Activated CD8-positive, alpha-beta T cell treated with anti-CD3 and anti-CD28 coated beads for 36 hours (primary cell): ENCODE measurements at regions not wholly inside any gene's neighbourhood (a gene's known extent, or its start where the extent isn't known, plus 50 kb on each side); places are given as distances from the start of the nearest gene placed in this dataset.
"Not testable (repeated sequence)": the region's sequence is repeated elsewhere in the genome, so short reads cannot be mapped to it uniquely, and the experiment has no call there.

Source experiments
- ATAC-seq: fragments of 200-7000 bp; cut with Tn5 transposase; one replicate; pipeline ENCODE4 v1.10.0; 2021; ENCODE audit warnings: mild to moderate bottlenecking, moderate library complexity
- CTCF ChIA-PET: fragments of 350-600 bp; sonication (Branson Sonifier 250); formaldehyde crosslinking; loops from one replicate; lab custom pipeline; 2021; ENCODE audit warnings: antibody characterized with exemption; lab: Charles Lee
- POLR2A ChIA-PET: fragments of 350-600 bp; sonication (Branson Sonifier 250); formaldehyde crosslinking; loops from one replicate; lab custom pipeline; 2021; ENCODE audit warnings: antibody characterized with exemption; lab: Charles Lee
- DNase-seq: peaks from one replicate; pipeline ENCODE4 v3.0.0-alpha.2; 2020
- H3K27ac Mint-ChIP-seq: one replicate; pipeline ENCODE4 v1.8.0; 2021; ENCODE audit warnings: mild to moderate bottlenecking, mixed read lengths
- H3K27me3 Mint-ChIP-seq: one replicate; pipeline ENCODE4 v1.8.0; 2021; ENCODE audit warnings: mixed read lengths
- H3K36me3 Mint-ChIP-seq: one replicate; pipeline ENCODE4 v1.8.0; 2021; ENCODE audit warnings: low read depth, mixed read lengths
- H3K4me1 Mint-ChIP-seq: one replicate; pipeline ENCODE4 v1.8.0; 2021; ENCODE audit warnings: low read depth, mixed read lengths
- H3K4me3 Mint-ChIP-seq: one replicate; pipeline ENCODE4 v1.8.0; 2021; ENCODE audit warnings: mild to moderate bottlenecking, moderate library complexity, mixed read lengths
- H3K9me3 Mint-ChIP-seq: one replicate; pipeline ENCODE4 v1.8.0; 2021; ENCODE audit warnings: mixed read lengths
- intact Hi-C: fragments of 100-400 bp; cut with micrococcal nuclease; formaldehyde crosslinking; loops from one replicate; pipeline ENCODE4 v1.10.0; 2022
- TF ChIP-seq, protein P1 (sequence below): fragments of 200-600 bp; IDR thresholded peaks from one replicate; pipeline ENCODE4 v1.8.0; 2022; ENCODE audit warnings: antibody characterized with exemption, mild to moderate bottlenecking

DNA sequence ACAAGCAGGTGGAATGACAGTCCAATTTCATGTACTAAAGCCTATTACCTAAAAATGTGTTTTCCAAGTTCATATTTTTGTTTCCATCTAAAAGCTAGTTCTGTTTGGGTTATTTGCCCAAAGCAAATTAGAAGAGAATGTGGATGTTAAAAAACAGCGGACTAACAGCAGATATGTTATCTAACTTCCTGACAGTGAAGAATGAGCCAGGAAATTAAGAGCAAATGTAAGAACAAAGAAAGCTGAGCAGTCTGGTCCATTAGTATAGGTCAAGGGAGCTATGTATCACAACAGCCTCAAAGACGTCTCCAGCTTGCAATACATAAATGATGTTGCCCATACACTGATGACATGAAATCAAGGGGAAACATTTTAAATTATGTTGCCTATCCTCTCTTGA, 145.5 kb upstream of the PLD5 start:
- H3K36me3 Mint-ChIP-seq = no peaks in the 10 kb centered on the region
- intact Hi-C loops = no loop called here
- no peaks in the 10 kb centered on the region for H3K4me1 Mint-ChIP-seq
- ChIA-PET POLR2A (no interaction called here), CTCF (no interaction called here)
- H3K9me3 Mint-ChIP-seq = peaks cover 1% of the 10 kb centered on the region
- TF ChIP-seq, protein P1, sequence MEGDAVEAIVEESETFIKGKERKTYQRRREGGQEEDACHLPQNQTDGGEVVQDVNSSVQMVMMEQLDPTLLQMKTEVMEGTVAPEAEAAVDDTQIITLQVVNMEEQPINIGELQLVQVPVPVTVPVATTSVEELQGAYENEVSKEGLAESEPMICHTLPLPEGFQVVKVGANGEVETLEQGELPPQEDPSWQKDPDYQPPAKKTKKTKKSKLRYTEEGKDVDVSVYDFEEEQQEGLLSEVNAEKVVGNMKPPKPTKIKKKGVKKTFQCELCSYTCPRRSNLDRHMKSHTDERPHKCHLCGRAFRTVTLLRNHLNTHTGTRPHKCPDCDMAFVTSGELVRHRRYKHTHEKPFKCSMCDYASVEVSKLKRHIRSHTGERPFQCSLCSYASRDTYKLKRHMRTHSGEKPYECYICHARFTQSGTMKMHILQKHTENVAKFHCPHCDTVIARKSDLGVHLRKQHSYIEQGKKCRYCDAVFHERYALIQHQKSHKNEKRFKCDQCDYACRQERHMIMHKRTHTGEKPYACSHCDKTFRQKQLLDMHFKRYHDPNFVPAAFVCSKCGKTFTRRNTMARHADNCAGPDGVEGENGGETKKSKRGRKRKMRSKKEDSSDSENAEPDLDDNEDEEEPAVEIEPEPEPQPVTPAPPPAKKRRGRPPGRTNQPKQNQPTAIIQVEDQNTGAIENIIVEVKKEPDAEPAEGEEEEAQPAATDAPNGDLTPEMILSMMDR = no peak
- ATAC-seq (no peak), DNase-seq (no peak)
- H3K4me3 Mint-ChIP-seq = no peak overlapping the region
- H3K27ac Mint-ChIP-seq = no peak overlapping the region
- H3K27me3 Mint-ChIP-seq = no peaks in the 10 kb centered on the region

DNA sequence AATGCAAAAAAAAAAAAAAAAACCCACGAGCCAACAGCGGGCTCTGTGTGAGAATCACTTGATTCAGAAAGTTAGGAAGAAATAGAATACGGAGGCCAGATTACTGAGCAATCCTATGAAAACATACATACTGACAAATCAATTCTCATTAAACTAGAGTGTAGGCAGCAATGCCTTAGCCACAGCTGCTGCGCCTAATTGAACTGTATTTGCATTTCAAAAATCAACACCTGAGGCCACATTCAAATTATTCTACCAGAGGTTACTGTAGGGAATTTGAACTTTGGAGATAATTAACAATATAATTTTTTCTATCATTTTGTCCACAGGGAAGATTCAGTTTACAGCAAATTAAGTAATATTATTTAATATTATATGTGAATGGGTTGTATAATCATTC, 138.4 kb upstream of the PLD5 start:
- POLR2A ChIA-PET = no interaction called here

DNA sequence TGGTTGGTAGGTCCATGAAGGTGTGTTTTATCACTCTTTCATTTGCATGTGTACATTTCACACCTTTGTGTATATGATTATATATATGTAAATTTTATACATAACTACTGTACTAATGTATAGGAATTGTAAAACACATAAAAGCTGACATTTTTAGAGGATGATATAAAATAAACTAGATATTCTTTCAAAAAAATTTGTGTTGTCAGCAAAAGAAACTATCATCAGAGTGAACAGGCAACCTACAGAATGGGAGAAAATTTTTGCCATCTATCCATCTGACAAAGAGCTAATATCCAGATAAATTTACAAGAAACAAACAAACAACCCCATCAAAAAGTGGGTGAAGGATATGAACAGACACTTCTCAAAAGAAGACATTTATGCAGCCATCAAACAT, 129.3 kb upstream of the PLD5 start:
- H3K4me3 Mint-ChIP-seq, H3K9me3 Mint-ChIP-seq, POLR2A ChIA-PET, H3K36me3 Mint-ChIP-seq, H3K27me3 Mint-ChIP-seq, DNase-seq, ATAC-seq, H3K27ac Mint-ChIP-seq, CTCF ChIA-PET, intact Hi-C loops, H3K4me1 Mint-ChIP-seq: not testable (repeated sequence)

More for the DNA sequence above, 138.4 kb upstream of the PLD5 start:
- CTCF ChIA-PET = no interaction called here
- TF ChIP-seq, protein P1 = no peak
- peaks cover under 1% of the 10 kb centered on the region for H3K27me3 Mint-ChIP-seq
- H3K4me1 Mint-ChIP-seq = no peaks in the 10 kb centered on the region
- H3K36me3 Mint-ChIP-seq = no peaks in the 10 kb centered on the region
- no peak for DNase-seq
- H3K27ac Mint-ChIP-seq = no peak overlapping the region
- ATAC-seq = no peak
- no peak overlapping the region for H3K4me3 Mint-ChIP-seq
- intact Hi-C loops = no loop called here
- H3K9me3 Mint-ChIP-seq = no peaks in the 10 kb centered on the region

DNA sequence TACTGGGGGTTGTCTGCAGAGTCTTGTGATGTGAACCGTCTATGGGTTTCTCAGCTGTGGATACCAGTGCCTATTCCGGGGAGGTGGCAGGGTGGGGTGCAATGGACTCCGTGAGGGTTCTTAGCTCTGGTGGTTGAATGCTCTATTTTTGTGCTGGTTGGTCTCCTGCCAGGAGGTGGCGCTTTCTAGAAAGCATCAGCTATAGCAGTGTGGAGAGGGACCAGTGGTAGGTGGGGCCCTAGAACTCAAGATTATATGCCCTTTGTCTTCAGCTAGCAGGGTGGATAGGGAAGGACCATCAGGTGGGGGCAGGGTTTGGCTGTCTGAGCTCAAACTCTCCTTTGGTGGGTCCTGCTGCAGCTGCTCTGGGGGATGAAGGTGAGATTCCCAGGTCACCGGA, 127.3 kb upstream of the PLD5 start:
- DNase-seq (peak; percentile 27), ATAC-seq (no peak)
- POLR2A ChIA-PET = no interaction called here
- H3K4me1 Mint-ChIP-seq = no peaks in the 10 kb centered on the region
- peaks cover 2% of the 10 kb centered on the region for H3K27me3 Mint-ChIP-seq
- H3K27ac Mint-ChIP-seq = no peak overlapping the region
- H3K4me3 Mint-ChIP-seq = no peak overlapping the region
- H3K9me3 Mint-ChIP-seq = peaks cover 5% of the 10 kb centered on the region
- TF ChIP-seq, protein P1 = no peak
- CTCF ChIA-PET = interaction anchor here (2.0 kb wide), 1 partner anchor 10 kb away, joined by 8 read pairs; no protein-coding TSS in a partner anchor
- no peaks in the 10 kb centered on the region for H3K36me3 Mint-ChIP-seq
- intact Hi-C loops = no loop called here

DNA sequence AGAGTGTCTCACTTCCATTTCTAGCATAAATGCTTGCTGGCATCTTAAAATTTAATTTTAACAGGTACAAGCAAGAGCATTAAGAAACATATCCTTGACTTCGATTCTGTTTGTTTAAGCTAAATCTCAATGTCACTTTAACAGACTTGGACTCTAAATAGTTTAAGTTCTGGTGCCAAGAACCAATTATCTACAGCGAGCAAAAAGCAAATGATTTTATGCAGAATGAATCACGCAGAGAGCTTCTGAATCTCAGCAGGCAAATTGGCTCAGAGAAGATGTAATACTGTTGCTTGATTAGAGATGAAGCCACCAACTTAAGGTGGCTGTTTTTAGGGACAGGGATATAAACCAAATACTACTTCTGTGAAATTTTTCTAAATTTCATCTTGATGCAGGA, 117.0 kb upstream of the PLD5 start:
- H3K27me3 Mint-ChIP-seq = no peaks in the 10 kb centered on the region
- H3K4me1 Mint-ChIP-seq = no peaks in the 10 kb centered on the region
- ChIA-PET POLR2A (no interaction called here), CTCF (interaction anchor here (2.0 kb wide), 1 partner anchor 10 kb away, joined by 8 read pairs; no protein-coding TSS in a partner anchor)
- H3K9me3 Mint-ChIP-seq = no peaks in the 10 kb centered on the region
- TF ChIP-seq, protein P1 = no peak
- intact Hi-C loops = no loop called here
- no peak for ATAC-seq
- no peaks in the 10 kb centered on the region for H3K36me3 Mint-ChIP-seq
- H3K27ac Mint-ChIP-seq = no peak overlapping the region
- no peak for DNase-seq
- H3K4me3 Mint-ChIP-seq = no peak overlapping the region

DNA sequence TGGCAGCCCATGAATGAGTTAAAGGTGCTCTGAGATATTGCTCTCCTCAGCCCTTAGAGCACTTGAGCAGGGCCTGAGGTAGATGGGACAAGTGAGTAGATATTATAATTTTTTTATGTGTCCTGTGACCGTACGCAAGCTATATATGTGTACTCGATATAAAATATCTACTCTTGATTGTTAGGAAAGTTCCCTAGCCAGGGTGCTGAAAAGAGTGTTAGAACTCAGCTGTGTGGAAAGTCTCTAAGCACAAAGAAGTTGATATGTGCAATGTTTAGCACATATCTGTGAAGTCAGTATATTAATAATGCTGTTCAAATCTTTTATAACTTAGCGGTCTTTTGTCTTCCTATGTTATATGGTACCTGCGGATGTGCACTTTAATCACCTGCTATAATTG, 114.6 kb upstream of the PLD5 start:
- Mint-ChIP-seq H3K9me3 (no peaks in the 10 kb centered on the region), H3K27me3 (no peaks in the 10 kb centered on the region), H3K27ac (no peak overlapping the region), H3K4me3 (no peak overlapping the region), H3K4me1 (no peaks in the 10 kb centered on the region), H3K36me3 (no peaks in the 10 kb centered on the region)
- POLR2A ChIA-PET = no interaction called here
- TF ChIP-seq, protein P1 = no peak
- intact Hi-C loops = no loop called here
- DNase-seq (no peak), ATAC-seq (no peak)
- CTCF ChIA-PET = no interaction called here
